Smooth muscle cell (in vitro differentiated cells): ENCODE measurements at regions not wholly inside any gene's neighbourhood (a gene's known extent, or its start where the extent isn't known, plus 50 kb on each side); places are given as distances from the start of the nearest gene placed in this dataset.

ENCODE experiments used
- DNase-seq: peaks from one replicate; lab custom pipeline; 2025; ENCODE audit not compliant: unreplicated experiment; lab: John Stamatoyannopoulos, UW
- H2AFZ ChIP-seq: fragments of 200-600 bp; sonication (generic); 2 replicates; pipeline ENCODE4 v1.6.0; 2016; ENCODE audit warnings: antibody characterized with exemption, low read depth, mild to moderate bottlenecking
- H3F3A ChIP-seq: fragments of 200-600 bp; sonication (generic); 2 replicates; pipeline ENCODE4 v1.6.0; 2017; ENCODE audit warnings: antibody characterized with exemption, low read depth
- H3K27ac ChIP-seq: fragments of 200-600 bp; sonication (generic); 2 replicates; pipeline ENCODE4 v1.5.1; 2016; ENCODE audit warnings: low read depth, mild to moderate bottlenecking
- H3K27me3 ChIP-seq: fragments of 200-600 bp; sonication (generic); 2 replicates; pipeline ENCODE4 v1.6.1; 2016; ENCODE audit warnings: low read depth, mild to moderate bottlenecking
- H3K36me3 ChIP-seq: fragments of 200-600 bp; sonication (generic); 2 replicates; pipeline ENCODE4 v1.5.1; 2016; ENCODE audit warnings: low read depth
- H3K4me1 ChIP-seq: fragments of 200-600 bp; sonication (generic); 2 replicates; pipeline ENCODE4 v1.5.1; 2016; ENCODE audit warnings: low read depth
- H3K4me2 ChIP-seq: fragments of 200-600 bp; sonication (generic); 2 replicates; pipeline ENCODE4 v1.6.0; 2016; ENCODE audit warnings: mild to moderate bottlenecking
- H3K4me3 ChIP-seq: fragments of 200-600 bp; sonication (generic); 2 replicates; pipeline ENCODE4 v1.5.1; 2016; ENCODE audit warnings: mild to moderate bottlenecking
- H3K79me2 ChIP-seq: fragments of 200-600 bp; sonication (generic); 2 replicates; pipeline ENCODE4 v1.6.0; 2016; ENCODE audit warnings: low read depth, mild to moderate bottlenecking
- H3K9ac ChIP-seq: fragments of 200-600 bp; sonication (generic); 2 replicates; pipeline ENCODE4 v1.6.0; 2016; ENCODE audit warnings: low read depth
- H3K9me3 ChIP-seq: fragments of 200-600 bp; sonication (generic); replicated peaks from 2 replicates; pipeline ENCODE4 v1.5.1; 2016; ENCODE audit warnings: low read depth
- H4K20me1 ChIP-seq: fragments of 200-600 bp; sonication (generic); 2 replicates; pipeline ENCODE4 v1.6.0; 2016; ENCODE audit warnings: low read depth
- CTCF ChIP-seq: fragments of 200-600 bp; sonication (generic); IDR thresholded peaks from 2 replicates; pipeline ENCODE4 v1.5.1; 2017; ENCODE audit warnings: borderline replicate concordance, mild to moderate bottlenecking, antibody characterized with exemption; ENCODE audit not compliant: insufficient read depth, poor library complexity, severe bottlenecking
- WGBS: methylation state at CpG from one replicate; pipeline ENCODE4 v1.1.7; 2016; ENCODE audit warnings: low lambda C conversion rate; 5-methylcytosine and 5-hydroxymethylcytosine counted together

GRCh38 chr16:6381896-6382295 lies 950.7 kb upstream of the RBFOX1 start:
- H3K27me3 ChIP-seq: no peaks in the 10 kb centered on the region
- no peaks in the 10 kb centered on the region for H4K20me1 ChIP-seq
- TF ChIP-seq CTCF: no peak
- no peaks in the 10 kb centered on the region for H3K79me2 ChIP-seq
- H3K36me3 ChIP-seq: no peaks in the 10 kb centered on the region
- no peak overlapping the region for H3K27ac ChIP-seq
- no peaks in the 10 kb centered on the region for H3K4me1 ChIP-seq
- no peaks in the 10 kb centered on the region for H3F3A ChIP-seq
- no peak overlapping the region for H3K9ac ChIP-seq
- no peaks in the 10 kb centered on the region for H3K9me3 ChIP-seq
- H3K4me2 ChIP-seq: no peak overlapping the region
- no peak overlapping the region for H3K4me3 ChIP-seq
- no peak overlapping the region for H2AFZ ChIP-seq
- 92% methylated on average over 6 of the region's 6 CpGs for WGBS
- no peak for DNase-seq

DNA sequence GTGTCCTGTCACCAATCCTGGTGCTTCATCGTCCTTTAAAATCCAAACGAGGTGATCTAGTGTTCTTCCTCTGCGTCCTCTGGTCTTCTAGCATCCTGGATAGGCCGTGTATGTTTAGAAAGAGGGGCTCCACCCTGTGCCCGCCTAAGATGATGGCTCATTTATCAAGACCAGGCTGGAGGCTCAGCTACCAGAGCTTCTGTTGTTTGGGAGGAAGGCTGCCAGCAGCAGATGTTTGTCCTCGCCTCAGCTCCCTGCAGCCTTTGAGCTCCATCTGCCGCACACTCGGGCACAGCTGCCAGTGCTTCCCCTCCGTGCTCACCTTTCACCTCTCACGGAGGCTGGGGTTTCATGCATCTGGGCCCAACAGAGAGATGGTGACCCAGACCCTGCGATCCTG lies 954.7 kb upstream of the RBFOX1 start:
- WGBS: 88% methylated on average over 11 of the region's 11 CpGs
- H3K4me1 ChIP-seq: peaks cover 14% of the 10 kb centered on the region
- TF ChIP-seq CTCF: no peak

DNA sequence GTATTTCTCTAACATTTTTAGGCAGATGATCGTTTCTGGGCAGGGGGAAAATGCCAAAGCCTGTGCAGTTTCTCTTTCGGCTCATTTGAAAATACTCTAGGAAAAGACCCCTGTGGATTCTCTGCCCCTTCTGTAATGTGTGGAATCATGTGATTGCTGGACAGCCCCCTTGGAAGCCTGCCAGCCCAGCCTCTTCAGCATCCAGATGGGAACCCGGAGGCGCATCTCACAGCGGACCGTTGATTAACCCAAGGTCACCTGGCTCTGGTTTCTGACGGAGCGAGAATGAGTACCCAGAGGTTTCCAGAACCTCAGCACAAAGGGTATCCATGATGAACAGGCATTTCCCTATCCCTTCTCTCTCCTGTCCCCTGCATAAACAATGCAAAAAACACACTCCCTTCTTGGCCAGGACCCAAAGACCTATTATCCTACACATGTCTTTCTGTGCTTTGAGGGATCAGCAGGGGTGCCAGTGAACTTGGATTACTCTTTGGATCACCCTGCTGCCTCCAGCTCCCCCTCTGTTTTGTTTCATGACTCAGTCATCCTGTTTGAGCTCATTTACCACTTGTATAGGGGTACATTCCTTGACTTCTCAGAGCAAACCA lies 957.1 kb upstream of the RBFOX1 start:
- DNase-seq: no peak

More for the DNA sequence above, 954.7 kb upstream of the RBFOX1 start:
- DNase-seq: no peak
- H3K27ac ChIP-seq: no peak overlapping the region
- H3K9me3 ChIP-seq: no peaks in the 10 kb centered on the region
- no peaks in the 10 kb centered on the region for H3K36me3 ChIP-seq
- H3K79me2 ChIP-seq: no peaks in the 10 kb centered on the region
- H2AFZ ChIP-seq: no peak overlapping the region
- no peak overlapping the region for H3K9ac ChIP-seq
- no peaks in the 10 kb centered on the region for H4K20me1 ChIP-seq
- H3K4me2 ChIP-seq: no peak overlapping the region
- no peaks in the 10 kb centered on the region for H3K27me3 ChIP-seq
- no peaks in the 10 kb centered on the region for H3F3A ChIP-seq
- no peak overlapping the region for H3K4me3 ChIP-seq

More for the DNA sequence above, 957.1 kb upstream of the RBFOX1 start:
- Histone ChIP-seq H3K27ac (no peak overlapping the region), H3K4me2 (no peak overlapping the region), H3K4me3 (no peak overlapping the region), H3K27me3 (no peaks in the 10 kb centered on the region), H3K79me2 (no peaks in the 10 kb centered on the region), H3F3A (no peaks in the 10 kb centered on the region), H2AFZ (no peak overlapping the region), H3K4me1 (peaks cover 14% of the 10 kb centered on the region), H3K9ac (no peak overlapping the region), H3K36me3 (no peaks in the 10 kb centered on the region), H4K20me1 (no peaks in the 10 kb centered on the region), H3K9me3 (peaks cover 2% of the 10 kb centered on the region)
- no peak for TF ChIP-seq CTCF
- 75% methylated on average over 8 of the region's 8 CpGs for WGBS
